ENCODE measurements at regions not wholly inside any gene's neighbourhood (a gene's known extent, or its start where the extent isn't known, plus 50 kb on each side); places are given as distances from the start of the nearest gene placed in this dataset.

GRCh38 chr3:124435467-124435866 is 294.8 kb upstream of the UMPS start:
- no peaks in the 10 kb centered on the region for H3K79me2 ChIP-seq (ENCODE audit: control insufficient read depth, insufficient read depth, low read length)
- H3K4me2 ChIP-seq (ENCODE audit: extremely low read depth, insufficient read depth, low read length), result no peak overlapping the region
- H3K27me3 ChIP-seq (ENCODE audit: control insufficient read depth, insufficient read depth, low read length), result no peaks in the 10 kb centered on the region
- TF ChIP-seq, protein P1, sequence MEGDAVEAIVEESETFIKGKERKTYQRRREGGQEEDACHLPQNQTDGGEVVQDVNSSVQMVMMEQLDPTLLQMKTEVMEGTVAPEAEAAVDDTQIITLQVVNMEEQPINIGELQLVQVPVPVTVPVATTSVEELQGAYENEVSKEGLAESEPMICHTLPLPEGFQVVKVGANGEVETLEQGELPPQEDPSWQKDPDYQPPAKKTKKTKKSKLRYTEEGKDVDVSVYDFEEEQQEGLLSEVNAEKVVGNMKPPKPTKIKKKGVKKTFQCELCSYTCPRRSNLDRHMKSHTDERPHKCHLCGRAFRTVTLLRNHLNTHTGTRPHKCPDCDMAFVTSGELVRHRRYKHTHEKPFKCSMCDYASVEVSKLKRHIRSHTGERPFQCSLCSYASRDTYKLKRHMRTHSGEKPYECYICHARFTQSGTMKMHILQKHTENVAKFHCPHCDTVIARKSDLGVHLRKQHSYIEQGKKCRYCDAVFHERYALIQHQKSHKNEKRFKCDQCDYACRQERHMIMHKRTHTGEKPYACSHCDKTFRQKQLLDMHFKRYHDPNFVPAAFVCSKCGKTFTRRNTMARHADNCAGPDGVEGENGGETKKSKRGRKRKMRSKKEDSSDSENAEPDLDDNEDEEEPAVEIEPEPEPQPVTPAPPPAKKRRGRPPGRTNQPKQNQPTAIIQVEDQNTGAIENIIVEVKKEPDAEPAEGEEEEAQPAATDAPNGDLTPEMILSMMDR (conservative IDR thresholded peaks at IDR 0.05 in 1 of 2, IDR thresholded peaks at IDR 0.05 in 1 of 2; ENCODE audit: low read depth in 1 of 2, low read length in 2 of 2), result no peak
- TF ChIP-seq EZH2 (IDR thresholded peaks at IDR 0.05; ENCODE audit: low read length, missing control alignments), result no peak
- H3K27ac ChIP-seq (ENCODE audit: insufficient read depth, low read length), result no peak overlapping the region
- H3K9ac ChIP-seq (ENCODE audit: insufficient read depth, low read length), result no peak overlapping the region
- H3K9me3 ChIP-seq (ENCODE audit: control insufficient read depth, insufficient read depth, low read depth, low read length), result no peaks in the 10 kb centered on the region
- no peaks in the 10 kb centered on the region for H3K36me3 ChIP-seq (ENCODE audit: control insufficient read depth, insufficient read depth, low read length)
- peaks cover 1% of the 10 kb centered on the region for H4K20me1 ChIP-seq (ENCODE audit: control insufficient read depth, extremely low read depth, insufficient read depth, low read length)
- H2AFZ ChIP-seq (ENCODE audit: low read length), result no peak overlapping the region
- H3K4me3 ChIP-seq (replicated peaks in 1 of 4; ENCODE audit: control extremely low read depth in 1 of 4, insufficient read depth in 1 of 4, low read depth in 3 of 4, low read length in 4 of 4), result no peak overlapping the region
- no peaks in the 10 kb centered on the region for H3K4me1 ChIP-seq (ENCODE audit: control insufficient read depth, extremely low read depth, insufficient read depth, low read length)
- DNase-seq (ENCODE audit: low read depth in 2 of 2), result no peak

DNA sequence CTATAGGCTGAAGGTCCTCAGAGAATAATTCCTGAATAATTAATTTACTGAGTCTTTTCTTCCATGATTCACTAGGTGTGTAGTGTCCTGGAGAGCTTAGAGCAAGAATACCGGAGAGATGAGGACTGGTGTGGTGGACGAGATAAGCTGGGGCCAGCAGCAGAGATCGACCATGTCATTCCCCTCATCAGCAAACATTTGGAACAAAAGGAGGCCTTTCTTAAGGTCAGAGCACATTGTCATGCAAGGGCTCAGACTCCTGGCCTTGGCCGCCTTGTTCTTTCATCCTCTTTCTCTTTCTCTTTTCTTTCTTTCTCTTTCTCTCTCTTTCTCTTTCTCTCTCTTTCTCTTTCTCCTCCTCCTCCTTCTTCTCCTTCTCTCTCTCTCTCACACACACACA is 291.4 kb upstream of the UMPS start:
- no peaks in the 10 kb centered on the region for H3K36me3 ChIP-seq (ENCODE audit: control insufficient read depth, insufficient read depth, low read length)
- H2AFZ ChIP-seq (ENCODE audit: low read length), result no peak overlapping the region
- TF ChIP-seq, protein P1 (conservative IDR thresholded peaks at IDR 0.05 in 1 of 2, IDR thresholded peaks at IDR 0.05 in 1 of 2; ENCODE audit: low read depth in 1 of 2, low read length in 2 of 2), result no peak
- TF ChIP-seq EZH2 (IDR thresholded peaks at IDR 0.05; ENCODE audit: low read length, missing control alignments), result no peak
- H3K79me2 ChIP-seq (ENCODE audit: control insufficient read depth, insufficient read depth, low read length), result no peaks in the 10 kb centered on the region
- DNase-seq (ENCODE audit: low read depth in 2 of 2), result no peak
- no peak overlapping the region for H3K27ac ChIP-seq (ENCODE audit: insufficient read depth, low read length)
- H4K20me1 ChIP-seq (ENCODE audit: control insufficient read depth, extremely low read depth, insufficient read depth, low read length), result no peaks in the 10 kb centered on the region
- no peak overlapping the region for H3K9ac ChIP-seq (ENCODE audit: insufficient read depth, low read length)
- no peak overlapping the region for H3K4me2 ChIP-seq (ENCODE audit: extremely low read depth, insufficient read depth, low read length)
- H3K27me3 ChIP-seq (ENCODE audit: control insufficient read depth, insufficient read depth, low read length), result no peaks in the 10 kb centered on the region
- H3K4me1 ChIP-seq (ENCODE audit: control insufficient read depth, extremely low read depth, insufficient read depth, low read length), result no peaks in the 10 kb centered on the region
- no peak overlapping the region for H3K4me3 ChIP-seq (replicated peaks in 1 of 4; ENCODE audit: control extremely low read depth in 1 of 4, insufficient read depth in 1 of 4, low read depth in 3 of 4, low read length in 4 of 4)
- no peaks in the 10 kb centered on the region for H3K9me3 ChIP-seq (ENCODE audit: control insufficient read depth, insufficient read depth, low read depth, low read length)

DNA sequence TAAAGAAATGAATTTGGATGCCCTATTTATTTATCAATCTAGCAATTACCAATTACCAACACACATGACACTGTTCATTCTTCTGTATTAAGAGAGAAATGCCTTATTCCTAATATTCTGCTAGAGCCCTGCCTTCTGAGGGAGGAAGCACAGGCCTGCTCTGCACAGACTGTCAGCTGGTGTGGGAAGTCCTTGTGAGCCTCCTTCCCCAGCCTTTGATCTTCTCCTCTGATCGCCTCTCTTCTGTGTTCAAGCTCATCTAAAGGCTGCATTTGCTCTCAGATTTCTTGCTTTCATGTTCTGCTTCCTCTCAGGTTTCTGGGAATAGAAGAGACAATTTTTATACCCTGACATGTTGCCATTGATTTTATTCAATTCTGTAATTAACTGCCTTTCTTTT is 290.6 kb upstream of the UMPS start:
- Histone ChIP-seq H3K9ac (ENCODE audit: insufficient read depth, low read length) (no peak overlapping the region), H3K27me3 (ENCODE audit: control insufficient read depth, insufficient read depth, low read length) (no peaks in the 10 kb centered on the region), H2AFZ (ENCODE audit: low read length) (no peak overlapping the region), H3K4me3 (replicated peaks in 1 of 4; ENCODE audit: control extremely low read depth in 1 of 4, insufficient read depth in 1 of 4, low read depth in 3 of 4, low read length in 4 of 4) (no peak overlapping the region), H3K36me3 (ENCODE audit: control insufficient read depth, insufficient read depth, low read length) (no peaks in the 10 kb centered on the region), H3K27ac (ENCODE audit: insufficient read depth, low read length) (no peak overlapping the region), H4K20me1 (ENCODE audit: control insufficient read depth, extremely low read depth, insufficient read depth, low read length) (no peaks in the 10 kb centered on the region), H3K4me2 (ENCODE audit: extremely low read depth, insufficient read depth, low read length) (no peak overlapping the region), H3K9me3 (ENCODE audit: control insufficient read depth, insufficient read depth, low read depth, low read length) (no peaks in the 10 kb centered on the region), H3K4me1 (ENCODE audit: control insufficient read depth, extremely low read depth, insufficient read depth, low read length) (no peaks in the 10 kb centered on the region), H3K79me2 (ENCODE audit: control insufficient read depth, insufficient read depth, low read length) (no peaks in the 10 kb centered on the region)
- TF ChIP-seq EZH2 (IDR thresholded peaks at IDR 0.05; ENCODE audit: low read length, missing control alignments), result no peak
- TF ChIP-seq, protein P1 (conservative IDR thresholded peaks at IDR 0.05 in 1 of 2, IDR thresholded peaks at IDR 0.05 in 1 of 2; ENCODE audit: low read depth in 1 of 2, low read length in 2 of 2), result no peak
- no peak for DNase-seq (ENCODE audit: low read depth in 2 of 2)

Measured in fibroblast of lung (primary cell).